Activated gamma-delta T cell treated with Interleukin-2 at 50 U/mL for 16 hours (primary cell): ENCODE measurements at regions not wholly inside any gene's neighbourhood (a gene's known extent, or its start where the extent isn't known, plus 50 kb on each side); places are given as distances from the start of the nearest gene placed in this dataset.
"Not testable (repeated sequence)": the region's sequence is repeated elsewhere in the genome, so short reads cannot be mapped to it uniquely, and the experiment has no call there.

Experiments
- DNase-seq: peaks from one replicate; pipeline ENCODE4 v3.0.0-alpha.2; 2020

DNA sequence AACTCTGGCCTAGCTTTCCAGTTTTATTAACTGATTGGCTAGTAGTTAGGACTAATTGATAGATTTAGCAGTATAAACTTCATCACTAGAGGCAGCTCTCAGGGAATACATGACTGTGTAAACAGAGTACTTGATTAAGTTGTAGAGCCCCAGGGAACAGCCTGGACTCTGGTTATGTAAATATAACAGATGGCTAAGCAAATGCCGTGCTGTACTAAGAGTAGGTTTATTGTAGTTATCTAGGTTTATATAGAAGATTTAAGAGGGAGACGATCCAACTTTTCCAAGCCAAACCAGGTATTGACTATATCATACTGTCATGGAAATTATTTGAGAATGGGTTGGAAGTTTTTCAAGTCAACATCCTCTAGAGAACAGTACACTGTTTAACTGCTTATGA is 463.4 kb upstream of the GRID2 start:
- no peak for DNase-seq

DNA sequence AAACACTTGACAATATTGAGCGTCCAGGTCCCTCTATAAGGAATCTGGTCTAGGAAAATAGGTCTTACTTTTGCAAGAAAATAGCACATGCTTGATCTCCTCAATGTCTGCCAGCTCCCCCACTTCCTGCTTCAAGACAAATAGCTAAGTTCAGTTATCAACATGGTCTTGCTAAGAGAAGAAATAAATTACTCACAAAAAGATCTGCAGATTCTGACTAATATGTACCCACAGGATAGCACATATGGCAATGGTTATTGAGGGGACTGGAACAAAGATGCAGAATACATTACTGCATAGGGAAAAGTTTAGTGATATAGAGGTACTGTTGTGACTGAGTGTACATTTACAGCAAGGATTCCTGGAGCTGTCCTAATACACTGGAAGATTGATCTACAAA is 457.5 kb upstream of the GRID2 start:
- no peak for DNase-seq

DNA sequence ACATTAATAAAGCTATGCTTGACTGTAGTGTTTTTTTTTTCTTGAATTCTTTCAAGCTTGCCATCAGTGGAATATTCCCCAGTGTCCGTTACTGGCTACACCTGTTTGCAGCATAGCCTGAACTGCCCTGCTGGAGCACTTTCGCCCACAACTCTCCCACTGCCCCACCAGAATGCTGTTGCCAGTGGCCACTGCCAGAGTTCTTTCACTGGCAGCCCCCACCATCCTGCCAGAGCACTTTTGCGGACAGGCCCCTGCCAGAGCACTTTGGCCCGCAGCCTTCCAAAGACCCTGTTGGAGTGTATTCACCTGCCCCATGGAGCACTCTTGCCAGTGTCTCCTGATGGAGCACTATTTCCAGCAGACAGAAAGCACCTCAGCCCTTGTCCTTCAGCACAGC is 452.3 kb upstream of the GRID2 start:
- DNase-seq, result no peak

DNA sequence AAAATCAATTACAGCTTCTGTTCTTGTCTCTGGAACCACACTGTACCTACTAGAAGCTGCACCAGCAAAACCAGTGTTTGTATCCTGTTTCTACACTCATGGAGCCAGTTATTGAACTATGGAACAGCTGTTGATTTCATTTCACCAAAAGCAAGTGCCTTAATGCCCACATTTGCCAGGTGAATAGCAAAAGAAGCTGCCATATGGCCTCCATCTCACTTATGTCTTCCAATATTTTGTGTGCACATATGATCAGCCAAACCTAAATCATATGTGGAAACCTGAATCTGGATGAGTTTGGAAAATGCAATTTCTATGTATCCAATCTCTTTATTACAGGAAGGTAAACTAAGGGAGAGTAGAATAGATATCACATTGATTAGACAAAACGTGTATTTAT is 415.8 kb upstream of the GRID2 start:
- no peak for DNase-seq

DNA sequence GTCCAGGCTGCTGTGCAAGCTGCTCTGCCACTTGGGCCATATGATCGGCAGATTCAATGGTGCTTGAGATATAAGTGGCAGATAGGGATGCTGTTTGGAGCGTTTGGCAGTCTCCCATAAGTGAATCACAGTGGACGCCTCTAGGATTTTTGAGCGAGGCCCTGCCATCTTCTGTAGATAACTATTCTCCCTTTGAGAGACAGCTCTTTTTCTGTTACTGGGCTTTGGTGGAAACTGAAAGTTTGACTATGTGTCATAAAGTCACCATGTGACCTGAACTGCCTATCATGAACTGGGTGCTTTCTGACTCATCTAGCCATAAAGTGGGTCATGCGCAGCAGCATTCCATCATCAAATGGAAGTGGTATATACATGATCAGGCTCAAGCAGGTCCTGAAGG is 412.5 kb upstream of the GRID2 start:
- not testable (repeated sequence) for DNase-seq

DNA sequence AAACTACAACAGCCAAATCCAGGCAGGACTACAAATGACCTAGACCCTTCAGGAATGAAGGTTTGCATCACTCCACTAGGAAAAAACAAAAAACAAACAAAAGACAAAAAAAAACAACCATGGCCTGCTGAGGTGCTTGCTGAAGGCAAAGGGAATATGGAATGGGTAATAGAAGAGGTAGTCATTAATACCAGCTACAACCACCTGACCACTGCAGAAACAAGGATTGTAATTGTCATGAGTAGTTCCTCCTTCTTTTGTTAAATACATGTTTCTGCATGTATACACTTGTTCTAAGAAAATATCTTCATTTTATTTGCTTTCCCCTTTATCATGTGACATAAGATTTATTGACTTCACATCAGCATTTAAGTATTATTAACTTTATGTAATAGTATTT is 409.8 kb upstream of the GRID2 start:
- DNase-seq, result no peak

DNA sequence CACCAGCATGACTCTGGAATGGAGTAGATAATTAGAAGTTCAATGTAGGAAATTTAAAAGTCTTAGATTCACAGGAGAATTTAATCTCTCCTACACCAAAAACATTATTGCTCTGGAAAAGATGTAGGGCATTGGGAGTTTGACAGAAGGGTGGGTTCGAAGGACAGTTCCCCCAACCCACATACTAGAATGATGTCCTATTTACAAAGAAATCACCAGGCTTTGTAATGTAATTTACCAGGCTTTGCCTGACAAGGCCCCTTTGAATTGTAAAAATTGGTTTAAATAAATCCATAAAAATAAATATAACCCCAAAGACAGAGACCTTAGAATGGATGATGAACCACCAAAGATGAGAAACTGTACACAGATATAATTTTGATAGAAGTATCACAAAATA is 399.2 kb upstream of the GRID2 start:
- no peak for DNase-seq

DNA sequence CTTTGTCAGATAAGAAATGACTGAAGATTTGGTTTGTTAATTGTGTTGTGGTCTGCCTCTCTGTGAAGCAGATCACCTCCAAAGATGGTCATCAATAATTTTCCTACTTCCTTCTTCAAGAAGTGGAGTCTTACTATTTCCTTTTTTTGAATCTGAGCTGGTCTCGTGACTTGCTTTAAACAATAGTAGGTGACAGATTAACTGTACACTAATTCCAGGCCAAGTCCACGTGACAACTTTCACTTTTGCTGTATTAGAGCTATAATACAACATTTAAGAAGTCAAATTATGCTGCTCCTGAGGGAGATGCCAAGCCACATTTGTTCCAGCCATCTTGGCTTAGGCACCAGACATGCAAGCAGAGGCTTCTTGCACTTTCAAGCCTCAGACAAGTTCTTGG is 393.8 kb upstream of the GRID2 start:
- DNase-seq, result no peak

DNA sequence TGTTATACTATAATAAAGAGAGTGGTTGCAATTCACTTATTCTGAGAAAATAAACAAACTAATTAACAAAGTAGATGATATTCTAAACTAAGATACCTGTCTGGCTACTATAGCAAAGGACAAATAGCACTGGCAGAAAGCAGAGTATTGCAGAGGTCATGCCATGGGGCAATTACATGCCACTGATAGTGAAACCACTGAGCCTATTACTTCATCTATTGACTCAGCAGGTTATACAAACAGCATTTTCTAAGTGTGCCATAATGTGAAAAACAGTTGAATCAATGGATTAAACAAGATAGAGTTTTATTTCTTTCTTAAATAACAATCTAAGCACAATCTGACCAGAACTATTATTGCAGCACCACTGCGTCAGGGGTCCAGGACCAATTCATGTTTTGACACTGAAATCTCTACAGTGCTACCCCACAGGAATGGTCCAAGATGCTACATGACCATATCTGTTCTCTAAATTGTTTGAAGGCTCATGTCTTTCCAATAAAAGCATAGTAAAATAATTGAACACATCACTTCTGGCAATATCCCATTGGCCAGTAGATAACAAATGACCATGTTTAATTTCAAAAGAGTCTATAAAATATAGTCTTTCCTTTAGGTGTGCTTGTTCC is 389.5 kb upstream of the GRID2 start:
- DNase-seq, result no peak

DNA sequence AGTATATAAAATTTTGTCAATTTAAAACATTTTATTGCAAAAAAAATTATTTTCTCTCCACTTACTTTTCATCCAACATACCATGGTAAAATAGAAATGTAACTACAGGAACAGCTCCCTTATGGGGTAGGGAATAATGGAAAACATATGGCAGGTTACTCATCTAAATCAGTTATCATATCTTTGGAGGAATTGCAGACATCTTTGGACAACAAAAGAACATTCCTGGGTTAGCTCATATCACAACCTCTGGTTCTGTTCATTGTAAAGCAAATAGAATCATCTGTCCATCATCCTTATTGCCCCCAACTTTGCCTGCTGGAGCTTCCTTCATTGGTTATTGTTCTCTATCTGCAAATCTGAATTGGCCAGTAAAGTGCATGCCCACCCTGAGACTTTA is 387.5 kb upstream of the GRID2 start:
- DNase-seq, result no peak

DNA sequence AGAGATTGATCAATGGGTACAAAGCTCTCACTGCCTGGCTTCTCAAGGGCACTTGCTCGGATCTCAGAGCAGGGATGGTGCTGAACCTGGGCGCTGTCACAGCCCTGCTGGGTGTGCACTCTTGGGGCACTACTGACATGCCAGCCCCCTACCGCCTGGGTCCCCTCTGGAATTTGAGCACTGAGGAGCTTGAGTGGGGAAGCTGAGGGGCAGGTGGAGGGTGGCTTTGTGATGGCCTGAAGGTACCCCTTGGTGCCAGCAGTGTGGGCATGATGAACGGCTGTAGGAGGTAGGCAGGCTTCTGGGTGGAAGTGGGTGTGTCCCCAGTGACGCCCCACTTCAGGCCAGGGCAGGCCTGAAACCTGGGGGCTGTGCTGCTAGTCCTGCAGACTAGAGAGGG is 379.1 kb upstream of the GRID2 start:
- no peak for DNase-seq

DNA sequence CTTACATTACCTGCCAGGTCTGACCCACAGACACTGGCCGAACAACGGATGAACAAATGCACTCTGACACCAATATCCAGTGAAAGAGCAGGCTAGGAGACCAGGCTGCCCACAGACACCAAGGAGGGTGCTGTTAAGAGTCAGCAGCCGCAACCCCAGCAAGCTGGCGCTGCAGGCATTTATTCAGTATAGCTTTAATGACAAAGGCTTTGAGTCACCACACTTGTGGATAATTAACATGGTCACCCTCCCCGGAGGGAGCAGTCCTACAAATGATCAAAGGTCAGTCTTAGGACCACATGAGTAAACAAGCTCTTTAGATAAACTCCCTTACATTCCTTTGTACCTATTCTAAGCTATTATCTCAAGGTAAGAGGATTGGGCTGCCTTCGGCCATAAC is 368.5 kb upstream of the GRID2 start:
- DNase-seq, result no peak

DNA sequence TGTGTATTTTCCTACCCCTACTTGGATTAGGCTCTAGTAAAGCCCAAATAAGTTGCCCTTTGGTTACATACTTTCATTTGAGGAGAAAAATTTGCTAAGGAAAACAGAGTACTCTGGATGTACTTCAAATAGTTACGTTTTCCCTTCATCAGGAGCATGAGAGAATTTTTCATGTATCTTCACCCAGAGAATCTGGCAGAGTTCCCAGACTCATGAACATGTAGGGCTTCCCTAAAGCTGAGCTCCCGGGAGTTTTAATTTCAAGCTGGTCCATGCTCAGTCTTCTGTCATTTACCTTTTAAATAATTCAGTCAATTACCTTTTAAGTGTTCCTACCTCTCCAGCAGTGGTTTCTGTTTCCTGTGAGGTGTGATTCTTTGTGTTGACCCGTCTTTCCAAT is 367.5 kb upstream of the GRID2 start:
- no peak for DNase-seq

DNA sequence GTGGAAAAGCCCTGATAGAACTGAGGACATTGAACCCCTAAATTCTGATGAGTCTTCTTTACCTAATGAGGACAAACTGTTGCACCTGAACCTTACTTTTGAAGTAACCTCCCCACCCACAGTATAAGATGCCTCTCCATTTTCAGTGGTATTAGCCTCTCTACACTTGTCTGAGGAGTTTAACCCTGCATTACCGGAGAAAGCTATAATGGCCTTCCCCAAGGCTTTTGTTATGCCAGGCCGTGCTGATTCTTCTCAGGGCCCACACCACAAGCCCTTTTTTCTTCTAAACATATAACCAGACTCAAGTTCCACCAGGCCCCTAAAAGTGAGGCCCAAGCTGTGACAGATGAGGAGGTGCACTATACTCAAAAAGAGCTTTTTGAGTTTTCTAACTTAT is 345.8 kb upstream of the GRID2 start:
- DNase-seq, result no peak

DNA sequence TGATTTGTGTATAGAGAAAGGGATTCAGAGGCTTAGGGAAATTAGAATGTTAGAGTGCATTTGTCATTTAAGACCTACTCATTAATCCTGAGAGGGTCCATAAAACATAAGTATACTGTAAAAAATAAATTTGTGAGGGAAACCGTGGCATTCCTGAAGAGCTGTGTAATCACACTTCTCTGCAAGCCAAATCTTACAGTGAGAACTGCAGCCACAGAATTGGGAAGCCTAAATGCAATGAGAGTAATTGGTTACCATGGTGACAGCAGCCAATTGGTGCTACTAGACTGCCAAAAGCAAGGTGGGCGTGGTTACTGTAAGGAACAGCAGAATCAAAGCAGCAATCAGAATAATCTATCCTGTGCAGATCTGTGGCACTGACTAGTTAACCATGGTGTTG is 345.2 kb upstream of the GRID2 start:
- no peak for DNase-seq

DNA sequence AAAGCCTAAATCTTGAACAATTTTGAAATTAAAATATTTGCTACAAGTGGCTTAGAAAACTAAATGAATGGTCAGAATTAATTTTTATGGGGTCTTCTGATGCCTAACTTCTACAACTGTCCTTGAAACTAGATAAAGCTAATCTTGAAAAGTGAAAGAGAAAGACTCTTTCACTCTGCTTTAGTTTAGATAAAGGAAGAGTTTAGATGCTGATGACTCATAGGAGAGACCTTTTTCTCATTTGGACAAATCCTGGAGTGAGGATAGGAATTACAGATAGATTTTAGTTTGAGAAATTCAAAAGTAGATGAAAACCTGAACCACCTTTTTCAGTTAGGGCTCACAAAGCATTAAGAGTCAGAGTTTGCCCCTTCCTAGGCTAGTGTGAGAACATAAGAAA is 342.3 kb upstream of the GRID2 start:
- DNase-seq, result no peak

DNA sequence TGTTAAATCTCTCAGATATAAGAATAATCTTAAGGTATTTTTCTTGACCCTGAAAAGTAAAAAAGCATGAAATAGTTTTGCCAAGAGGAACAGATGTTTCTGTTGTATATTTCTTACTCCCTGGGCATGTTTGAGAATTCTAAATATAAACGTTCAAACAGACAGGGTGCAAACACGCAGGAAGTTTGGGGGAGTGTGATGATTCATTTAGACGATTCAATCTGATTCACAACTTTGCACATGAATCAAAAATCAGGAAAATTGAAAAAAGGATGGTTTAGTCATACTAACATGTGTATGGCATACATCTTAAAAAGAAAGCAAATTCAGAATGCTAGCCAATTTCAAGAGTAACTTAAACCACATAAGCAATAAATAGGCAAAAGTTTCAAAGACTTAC is 340.3 kb upstream of the GRID2 start:
- DNase-seq, result no peak

DNA sequence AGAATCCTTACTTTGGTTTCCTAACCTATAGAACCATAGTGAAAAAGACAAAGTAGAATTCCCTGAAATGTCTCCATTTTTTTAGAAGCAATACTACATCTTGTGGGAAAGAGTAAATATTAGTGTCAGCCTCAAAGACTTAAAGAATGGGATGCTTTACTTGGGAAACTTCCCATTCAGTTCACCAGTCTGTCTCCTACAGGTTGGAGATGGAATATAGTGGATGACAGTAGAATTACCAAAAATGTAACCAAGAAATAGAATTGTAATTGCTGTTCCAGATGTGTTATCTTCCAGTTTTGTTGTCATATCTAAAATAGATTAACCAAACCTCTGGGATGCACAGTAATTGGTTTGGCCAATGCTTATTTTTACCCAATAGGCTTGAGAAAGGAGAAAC is 338.6 kb upstream of the GRID2 start:
- no peak for DNase-seq

DNA sequence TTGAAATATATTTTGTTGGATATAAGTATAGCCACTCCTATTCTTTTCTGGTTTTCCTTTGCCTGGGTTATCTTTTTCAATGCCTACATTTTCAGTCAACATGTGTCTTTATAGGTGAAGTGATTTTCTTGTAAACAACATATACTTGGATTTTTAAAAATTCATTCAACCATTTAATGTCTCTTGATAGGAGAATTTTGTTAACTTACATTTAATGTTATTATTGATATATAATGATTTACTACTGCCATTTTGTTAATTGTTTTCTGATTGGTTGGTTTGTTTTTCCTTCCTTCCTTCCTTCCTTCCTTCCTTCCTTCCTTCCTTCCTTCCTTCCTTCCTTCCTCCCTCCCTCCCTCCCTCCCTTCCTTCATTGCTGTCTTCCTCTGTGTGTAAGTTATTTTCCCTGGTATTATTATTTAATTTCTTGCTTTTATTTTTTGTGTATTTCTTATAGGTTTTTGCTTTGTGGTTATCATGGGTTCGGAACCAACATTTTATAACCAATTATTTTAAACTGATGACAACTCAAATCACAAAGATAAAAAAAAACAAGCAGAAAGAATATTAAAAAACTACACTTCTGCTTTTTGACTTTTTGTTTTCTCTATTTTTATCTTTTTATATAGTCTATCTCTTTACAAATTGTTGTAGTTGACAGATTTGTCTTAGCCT is 330.1 kb upstream of the GRID2 start:
- DNase-seq, result no peak

DNA sequence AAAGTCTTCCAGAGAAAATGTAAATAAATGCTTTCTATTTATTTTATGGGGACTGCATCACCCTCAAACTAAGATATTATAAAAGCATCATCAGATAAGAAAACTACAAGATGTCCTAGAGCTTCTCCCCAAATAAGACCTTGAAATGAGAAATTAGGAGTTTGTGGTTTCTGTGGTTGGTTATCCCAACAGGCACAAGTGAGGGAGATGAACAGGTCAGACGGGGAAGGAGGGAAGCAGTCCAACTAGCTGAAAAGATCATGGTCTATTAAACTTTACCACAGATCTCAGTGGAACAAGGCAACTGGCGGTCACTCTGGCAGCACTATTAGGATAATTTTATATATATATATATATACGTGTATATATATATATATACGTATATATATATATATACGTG is 319.3 kb upstream of the GRID2 start:
- no peak for DNase-seq

DNA sequence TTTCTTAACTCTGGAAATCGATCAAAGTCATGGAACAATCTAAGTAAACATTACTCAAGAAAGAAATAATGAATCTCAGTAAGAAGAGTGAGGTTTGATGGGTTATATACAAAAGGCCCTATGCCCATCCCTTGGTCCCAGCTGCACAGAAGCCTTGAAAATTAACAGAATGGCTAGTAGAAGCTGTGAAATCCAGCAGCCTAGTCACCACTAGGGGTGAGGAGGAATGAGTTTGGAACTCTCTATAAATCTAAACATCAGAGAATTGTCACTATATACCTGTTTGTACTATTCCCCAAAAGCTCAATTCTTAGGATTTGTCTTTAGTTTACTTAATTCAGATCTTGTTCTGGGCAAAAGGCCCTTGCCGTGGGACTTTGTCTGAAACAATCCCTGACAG is 313.9 kb upstream of the GRID2 start:
- DNase-seq, result no peak

DNA sequence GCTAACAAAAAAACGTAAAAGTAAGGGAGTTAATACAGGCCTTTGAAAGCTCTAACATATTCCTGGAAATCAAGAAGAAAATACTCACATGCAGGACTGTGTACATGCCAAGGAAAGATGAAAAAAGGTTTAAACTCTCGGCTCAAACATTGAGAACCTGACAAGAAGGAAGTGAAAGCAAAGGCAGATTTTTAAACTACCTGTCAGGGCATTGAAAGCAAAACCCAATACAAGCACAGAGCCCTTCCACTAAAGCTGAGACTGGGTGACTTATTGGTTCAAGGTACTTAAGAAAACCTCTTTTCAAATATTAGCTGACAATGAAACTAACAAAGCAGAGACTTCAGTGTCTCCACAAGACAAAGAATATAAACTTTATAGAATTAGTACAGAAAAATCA is 313.0 kb upstream of the GRID2 start:
- DNase-seq, result no peak

DNA sequence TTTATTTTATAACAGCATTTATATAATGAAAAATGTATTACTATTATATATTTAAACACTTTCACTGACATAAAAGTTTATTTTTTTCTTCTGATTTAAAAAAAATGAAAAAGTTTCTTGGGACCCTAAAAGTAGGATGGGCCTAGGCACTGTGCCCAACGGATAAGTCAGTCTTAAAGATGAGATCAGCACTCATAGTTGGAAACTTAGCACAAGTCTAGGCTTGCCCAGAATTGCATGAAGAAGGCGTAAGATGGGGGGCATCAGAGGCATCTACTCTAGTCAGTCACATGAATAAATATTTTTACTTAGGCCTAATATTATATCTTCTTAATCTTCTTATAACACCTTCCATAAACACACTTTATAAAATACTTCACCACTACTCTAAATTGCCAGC is 306.7 kb upstream of the GRID2 start:
- DNase-seq, result no peak

DNA sequence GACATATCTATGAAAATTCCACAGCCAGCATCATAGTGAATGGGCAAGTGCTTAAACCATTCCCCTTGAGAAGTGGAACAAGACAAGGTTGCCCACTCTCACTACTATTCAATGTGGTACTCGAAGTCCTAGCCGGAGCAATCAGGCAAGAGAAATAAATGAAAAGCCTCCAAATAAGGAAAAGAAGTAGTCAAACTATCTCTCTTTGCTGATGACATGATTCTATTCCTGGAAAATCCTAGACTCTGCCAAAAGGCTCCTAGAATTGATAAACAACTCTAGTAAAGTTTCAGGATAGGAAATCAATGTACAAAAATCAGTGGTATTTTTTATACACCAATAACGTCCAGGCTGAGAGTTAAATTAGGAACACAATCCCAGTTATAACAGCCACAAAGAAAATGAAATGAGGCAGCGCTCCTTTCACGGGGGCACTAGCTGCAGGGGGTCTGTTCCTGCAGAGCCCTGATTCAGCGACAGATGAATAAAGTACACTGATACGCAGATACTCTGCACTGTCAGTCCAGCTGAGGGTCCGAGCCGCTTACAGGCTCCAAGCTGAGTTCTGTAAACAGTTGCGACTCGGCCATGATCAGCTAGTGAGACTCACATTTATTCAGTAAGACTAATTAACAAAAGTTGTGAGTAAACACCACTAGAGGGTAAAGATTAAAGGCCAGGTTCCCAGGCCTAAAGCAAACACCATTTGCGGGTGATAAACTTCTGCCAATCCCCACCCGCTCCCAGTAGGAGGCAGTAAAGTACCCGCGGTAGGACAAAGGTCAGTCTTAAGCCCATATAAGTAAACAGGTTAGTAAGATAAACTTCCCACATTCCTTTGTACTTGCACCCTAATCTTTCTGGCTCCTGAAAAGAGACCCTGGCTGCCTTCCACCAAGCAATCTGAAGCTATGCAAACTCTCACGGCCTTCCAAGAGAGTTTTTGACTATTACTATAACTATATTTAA is 290.6 kb upstream of the GRID2 start:
- no peak for DNase-seq
